NCI-H2196 (cell line): ENCODE measurements at regions not wholly inside any gene's neighbourhood (a gene's known extent, or its start where the extent isn't known, plus 50 kb on each side); places are given as distances from the start of the nearest gene placed in this dataset.
"Not testable (repeated sequence)": the region's sequence is repeated elsewhere in the genome, so short reads cannot be mapped to it uniquely, and the experiment has no call there.

Experiments used
- DNase-seq: peaks from one replicate; lab custom pipeline; 2025; ENCODE audit not compliant: unreplicated experiment; lab: John Stamatoyannopoulos, UW

DNA sequence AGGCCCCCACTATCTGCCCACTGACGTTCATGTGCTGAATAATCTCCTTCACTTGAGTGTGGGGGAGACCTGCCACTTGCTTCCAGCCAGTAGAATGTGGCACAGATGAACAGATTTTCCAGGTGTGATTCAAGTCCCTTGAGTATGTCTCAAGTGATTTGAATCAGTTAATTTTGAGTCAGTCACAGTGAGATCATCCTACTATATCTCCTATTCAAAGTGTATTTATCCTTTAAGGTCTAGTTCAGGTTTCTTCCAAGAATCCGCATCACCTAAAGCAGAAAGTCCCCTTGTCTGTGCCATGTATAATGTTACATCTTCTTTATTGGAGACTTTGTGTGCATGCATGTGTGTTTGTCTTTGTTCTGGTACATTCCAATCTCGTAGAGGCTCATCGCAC lies 208.3 kb upstream of the DAB2 start:
- DNase-seq: no peak

DNA sequence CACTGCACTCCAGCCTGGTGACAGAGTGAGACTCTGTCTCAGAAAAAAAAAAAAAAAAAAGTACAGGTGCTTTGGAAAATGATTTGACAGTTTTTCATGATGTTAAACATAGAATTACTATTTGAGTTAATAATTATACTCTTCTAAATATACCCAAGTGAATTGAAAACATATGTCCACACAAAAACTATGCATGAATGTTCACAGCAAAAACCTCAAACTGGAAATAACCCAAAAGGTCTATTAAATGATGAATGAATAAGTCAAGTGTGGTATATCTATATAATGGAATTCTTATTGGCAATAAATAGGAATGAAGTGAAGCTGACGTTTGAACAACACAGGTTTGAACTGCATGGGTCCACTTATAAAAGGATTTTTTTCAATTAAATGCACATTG lies 207.2 kb upstream of the DAB2 start:
- no peak for DNase-seq

DNA sequence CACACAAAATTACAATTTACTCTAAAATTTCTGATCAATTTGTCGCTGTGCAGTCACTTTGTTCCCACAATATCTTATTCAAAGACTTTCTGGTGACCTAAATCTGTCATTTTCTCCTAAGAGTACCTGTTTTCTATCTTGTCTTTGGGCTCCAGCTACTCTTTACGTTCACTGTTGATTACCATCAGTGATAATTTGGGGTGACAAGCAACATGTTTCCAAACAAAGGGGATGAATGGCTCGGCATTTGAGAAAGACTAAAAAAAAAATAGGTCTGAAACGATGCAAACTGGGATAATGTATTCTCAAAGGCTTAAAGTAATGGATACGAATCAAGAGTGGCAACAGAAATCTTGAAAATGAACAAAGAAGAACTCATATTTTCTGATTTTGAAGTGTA lies 205.2 kb upstream of the DAB2 start:
- DNase-seq: no peak

- no peak for DNase-seq
These were observed 203.6 kb upstream of the DAB2 start for GRCh38 chr5:39628348-39628747.

DNA sequence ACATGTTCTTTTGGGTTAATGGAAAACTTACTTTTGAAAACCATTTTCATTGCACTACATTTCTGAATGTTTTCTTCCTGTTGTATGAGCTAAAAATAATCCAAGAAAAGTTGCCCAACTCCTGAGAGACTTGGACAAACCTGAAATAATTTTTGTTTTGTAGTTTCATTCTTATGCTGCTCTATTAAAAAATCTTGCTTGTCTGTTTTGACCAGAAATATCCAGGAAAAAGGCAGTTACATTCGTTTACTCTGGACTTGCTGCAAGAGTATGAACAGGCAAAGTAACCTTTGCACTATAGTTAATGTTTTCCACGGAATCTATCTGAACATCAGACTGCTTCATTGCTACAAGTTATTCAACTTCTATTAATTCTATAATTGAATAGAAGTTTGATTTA lies 200.1 kb upstream of the DAB2 start:
- no peak for DNase-seq

DNA sequence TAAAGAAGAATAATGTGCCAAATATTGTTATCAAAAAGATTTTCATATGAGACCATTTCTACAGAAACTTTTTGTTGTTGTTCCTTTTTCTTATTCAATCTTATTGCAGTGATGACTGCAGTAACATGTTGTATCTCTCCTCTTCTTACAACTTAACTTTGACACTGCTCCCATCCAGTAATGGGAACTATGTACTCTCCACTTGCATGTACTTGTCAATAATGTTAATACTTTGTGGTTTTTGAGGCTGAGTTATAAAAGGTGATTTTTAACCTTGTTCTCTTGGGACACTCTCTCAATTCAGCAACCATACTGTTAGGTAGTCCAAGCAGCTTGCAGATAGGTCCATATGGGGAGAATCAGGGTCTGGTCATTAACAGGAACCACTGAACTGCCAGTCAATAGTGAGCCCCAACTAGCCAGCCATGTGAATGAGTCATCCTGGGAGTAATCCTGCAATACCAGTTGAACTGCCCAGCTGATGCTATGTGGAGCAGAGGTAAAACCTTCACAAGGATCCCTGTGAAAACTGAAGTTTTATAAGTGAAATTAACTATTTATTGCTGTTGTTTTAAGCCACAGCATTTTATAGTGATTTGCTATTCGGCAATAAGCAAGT lies 199.6 kb upstream of the DAB2 start:
- DNase-seq: no peak

- DNase-seq: no peak
These were observed 198.6 kb upstream of the DAB2 start for GRCh38 chr5:39623291-39623865.

- no peak for DNase-seq
These were observed 197.5 kb upstream of the DAB2 start for GRCh38 chr5:39622281-39622680.

GRCh38 chr5:39619168-39619818 lies 194.5 kb upstream of the DAB2 start:
- no peak for DNase-seq

DNA sequence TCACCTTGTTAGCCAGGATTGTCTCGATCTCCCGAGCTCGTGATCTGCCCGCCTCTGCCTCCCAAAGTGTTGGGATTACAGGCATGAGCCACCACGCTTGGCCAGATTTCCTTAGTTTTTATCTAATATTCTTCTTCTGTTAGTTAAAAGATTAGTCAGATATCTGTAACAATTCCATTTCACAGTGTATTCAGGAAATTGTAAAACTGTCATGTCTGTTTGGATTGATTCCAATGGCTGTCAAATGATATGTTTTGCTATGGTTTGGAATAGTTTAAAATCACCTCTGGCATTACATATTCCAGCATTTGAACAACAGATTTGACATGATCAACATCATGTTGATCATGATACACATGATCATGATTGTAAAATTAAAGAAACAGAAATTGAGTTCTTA lies 193.6 kb upstream of the DAB2 start:
- DNase-seq: no peak

- DNase-seq: no peak
These were observed 191.4 kb upstream of the DAB2 start for GRCh38 chr5:39616131-39616530.

DNA sequence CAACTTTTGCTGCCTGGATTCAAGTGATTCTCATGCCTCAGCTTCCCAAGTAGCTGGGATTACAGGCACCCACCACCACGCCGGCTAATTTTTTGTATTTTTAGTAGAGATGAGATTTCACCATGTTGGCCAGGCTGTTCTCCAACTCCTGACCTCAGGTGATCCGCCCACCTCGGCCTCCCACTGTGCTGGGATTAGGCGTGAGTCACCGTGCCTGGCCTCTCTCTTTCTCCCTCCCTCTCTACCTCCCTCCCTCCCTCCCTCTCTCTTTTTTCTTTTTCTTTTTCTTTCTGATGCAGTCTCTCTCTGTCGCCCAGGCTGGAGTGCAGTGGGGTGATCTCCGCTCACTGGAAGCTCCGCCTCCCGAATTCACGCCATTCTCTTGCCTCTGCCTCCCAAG lies 186.3 kb upstream of the DAB2 start:
- not testable (repeated sequence) for DNase-seq

DNA sequence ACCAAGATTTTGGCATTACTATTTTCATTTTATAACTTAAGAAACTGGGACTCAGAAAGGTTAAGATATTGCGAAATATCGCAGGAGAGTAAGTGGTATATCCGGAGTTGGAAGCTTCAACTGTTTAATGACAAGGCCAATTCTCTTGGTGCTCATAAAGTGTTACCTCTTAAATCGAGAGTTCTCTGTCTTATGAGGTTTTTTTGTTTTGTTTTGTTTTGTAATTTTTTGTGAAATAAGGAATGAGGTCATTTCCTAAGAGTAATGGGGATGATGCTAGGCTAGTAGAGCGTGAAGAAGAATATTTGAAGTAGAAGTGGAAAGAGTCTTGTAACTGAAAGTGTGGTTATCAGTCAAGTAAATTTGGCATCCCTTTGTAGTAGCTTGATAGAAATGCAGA lies 183.2 kb upstream of the DAB2 start:
- DNase-seq: no peak

DNA sequence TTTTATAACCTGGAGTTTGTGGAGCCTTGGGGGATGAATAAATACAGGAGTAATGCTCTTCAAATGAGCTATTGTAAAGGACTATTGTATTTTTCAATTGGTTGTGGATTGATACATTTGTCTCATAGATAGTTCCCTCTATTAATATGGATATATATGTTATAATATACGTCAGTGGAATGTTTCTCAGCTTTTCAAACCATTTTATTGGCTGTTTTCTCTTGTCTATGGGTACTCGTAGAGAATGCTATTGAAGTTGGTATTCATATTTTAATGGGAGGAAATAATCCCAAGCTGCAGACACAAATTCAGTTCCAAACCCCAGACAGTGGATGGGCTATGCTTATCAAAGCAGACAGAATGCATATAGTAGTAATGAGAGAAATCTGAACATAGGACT lies 181.8 kb upstream of the DAB2 start:
- DNase-seq: no peak

DNA sequence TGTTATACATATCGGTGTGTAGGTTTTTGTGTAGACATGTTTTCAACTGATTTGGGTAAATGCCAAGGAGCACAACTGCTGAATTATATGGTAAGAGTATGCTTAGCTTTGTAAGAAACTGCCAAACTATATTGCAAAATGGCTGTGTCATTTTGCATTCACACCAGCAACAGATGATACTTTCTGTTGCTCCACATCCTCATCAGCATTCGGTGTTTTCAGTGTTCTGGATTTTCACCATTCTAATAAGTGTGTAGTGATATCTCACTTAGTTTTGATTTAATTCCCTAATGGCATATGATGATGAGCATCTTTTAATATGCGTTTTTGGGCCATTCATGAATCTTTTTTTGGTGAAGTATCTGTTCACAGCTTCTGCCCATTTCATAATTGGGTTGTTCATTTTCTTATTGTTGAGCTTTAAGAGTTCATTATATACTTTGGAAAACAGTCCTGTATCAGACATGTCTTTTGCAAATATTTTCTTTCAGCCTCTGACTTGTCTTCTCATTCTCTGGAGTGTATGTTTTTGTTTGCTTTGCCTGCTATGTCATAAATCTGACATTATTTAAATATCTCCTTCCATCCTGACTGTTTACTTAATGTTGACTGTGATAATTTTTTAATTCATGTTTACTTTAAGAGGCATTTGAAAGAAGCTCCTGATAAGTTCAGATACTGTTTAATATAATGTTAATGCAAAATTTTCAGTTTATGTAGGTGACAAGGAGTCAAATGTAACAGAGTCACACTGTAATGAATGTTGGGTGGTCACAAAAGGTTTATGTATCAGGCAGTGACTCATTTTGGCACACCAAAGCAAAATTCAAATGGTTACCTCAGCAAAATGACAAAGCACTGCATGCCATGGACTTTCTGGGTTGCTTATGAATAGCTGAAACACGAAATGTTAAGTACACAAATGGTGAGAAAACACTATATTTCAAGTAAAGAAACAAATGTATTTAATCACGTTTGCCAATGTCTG lies 181.1 kb upstream of the DAB2 start:
- no peak for DNase-seq

GRCh38 chr5:39605145-39605544 lies 180.4 kb upstream of the DAB2 start:
- no peak for DNase-seq

DNA sequence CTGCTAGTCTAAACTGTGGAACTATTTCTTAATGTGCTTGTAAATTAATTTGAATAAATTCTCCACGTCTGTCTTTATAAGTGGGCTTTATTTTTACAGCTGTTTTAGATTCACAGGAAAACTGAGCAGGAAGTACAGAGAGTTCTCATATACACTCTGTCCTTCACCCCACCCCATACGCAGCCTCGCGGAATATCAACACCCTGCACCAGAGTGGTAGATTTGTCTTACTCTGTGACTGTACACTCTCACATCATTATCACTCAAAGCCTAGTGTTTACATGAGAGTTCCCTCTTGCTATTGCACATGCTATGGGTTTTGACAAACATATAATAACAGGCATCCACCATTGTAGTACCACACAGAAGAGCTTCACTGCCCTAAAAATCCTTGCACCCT lies 179.7 kb upstream of the DAB2 start:
- DNase-seq: no peak

- DNase-seq: peak; percentile 27
These were observed 175.1 kb upstream of the DAB2 start for GRCh38 chr5:39599721-39600431.

DNA sequence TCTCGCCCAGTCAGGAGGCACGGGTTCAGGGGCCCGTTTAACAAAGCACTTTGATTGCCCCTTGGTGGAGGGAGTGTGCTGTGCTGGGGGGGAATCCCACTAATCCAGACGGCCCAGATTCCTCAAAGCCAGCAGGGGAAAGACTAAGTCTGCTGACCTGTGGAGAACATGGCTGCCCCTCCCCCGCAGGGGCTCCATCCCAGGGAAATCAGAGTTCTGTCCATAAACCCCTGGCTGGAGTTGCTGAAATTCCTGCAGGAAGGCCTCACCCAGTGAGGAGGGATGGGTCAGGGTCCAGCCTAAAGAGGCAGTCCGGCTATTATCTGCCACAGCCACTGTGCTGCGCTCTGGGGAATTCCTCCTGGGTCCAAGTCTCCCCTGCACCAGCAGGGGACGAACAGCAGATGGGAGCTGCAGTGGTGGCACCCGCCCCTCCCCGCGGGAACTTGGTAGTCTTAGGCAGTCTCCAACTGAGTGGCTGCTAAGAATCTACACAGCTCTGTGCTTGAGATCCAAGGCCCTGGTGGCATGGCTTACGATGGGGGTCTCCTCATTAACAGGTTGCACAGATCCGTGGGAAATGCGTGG lies 174.0 kb upstream of the DAB2 start:
- DNase-seq: no peak

DNA sequence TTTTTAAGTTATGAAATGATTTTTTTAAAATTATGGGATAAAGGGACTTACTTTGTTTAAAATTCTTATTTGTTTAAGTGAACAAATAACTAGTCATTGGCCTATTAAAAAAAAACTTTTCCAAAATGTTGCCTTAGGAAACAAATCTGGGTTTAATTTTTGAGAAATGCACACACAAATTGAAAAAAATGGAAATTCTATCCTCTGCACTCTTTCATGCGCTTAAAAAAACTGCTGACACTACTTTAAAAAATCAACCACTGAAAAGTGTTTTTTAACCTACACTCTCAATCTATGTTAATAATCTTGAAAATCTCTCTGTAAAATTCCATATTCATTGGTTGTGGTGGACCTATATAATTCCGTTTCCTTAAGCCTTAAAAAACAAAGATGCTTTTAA lies 163.4 kb upstream of the DAB2 start:
- no peak for DNase-seq

- no peak for DNase-seq
These were observed 162.9 kb upstream of the DAB2 start for GRCh38 chr5:39587675-39588074.
